Kidney epithelial cell (primary cell): ENCODE measurements at regions not wholly inside any gene's neighbourhood (a gene's known extent, or its start where the extent isn't known, plus 50 kb on each side); places are given as distances from the start of the nearest gene placed in this dataset.

Source experiments
- DNase-seq: peaks from one replicate; pipeline ENCODE4 v3.0.0-alpha.2; 2010; ENCODE audit warnings: low read depth
- H3K27me3 ChIP-seq: 2 replicates; pipeline ENCODE4 v1.6.0; 2011; ENCODE audit warnings: low read length; ENCODE audit not compliant: control insufficient read depth, insufficient read depth
- H3K36me3 ChIP-seq: 2 replicates; pipeline ENCODE4 v1.5.1; 2011; ENCODE audit warnings: low read length; ENCODE audit not compliant: control insufficient read depth, insufficient read depth
- H3K4me3 ChIP-seq: 2 replicates; pipeline ENCODE4 v1.5.1; 2011; ENCODE audit warnings: low read depth, mild to moderate bottlenecking, control low read depth, low read length
- CTCF ChIP-seq: IDR thresholded peaks from 2 replicates; pipeline ENCODE4 v1.5.1; 2011; ENCODE audit warnings: mild to moderate bottlenecking, moderate library complexity, low read length, control low read depth, inconsistent platforms; ENCODE audit not compliant: insufficient read depth, poor library complexity, severe bottlenecking

GRCh38 chr6:118396969-118397368 is 151.1 kb upstream of the PLN start:
- no peak for TF ChIP-seq CTCF
- no peak overlapping the region for H3K4me3 ChIP-seq
- H3K27me3 ChIP-seq: no peaks in the 10 kb centered on the region
- H3K36me3 ChIP-seq: no peaks in the 10 kb centered on the region
- DNase-seq: no peak

- no peak overlapping the region for H3K4me3 ChIP-seq
- no peak for TF ChIP-seq CTCF
- no peak for DNase-seq
- H3K27me3 ChIP-seq: no peaks in the 10 kb centered on the region
- no peaks in the 10 kb centered on the region for H3K36me3 ChIP-seq
Measured at GRCh38 chr6:118397671-118398465, 150.2 kb upstream of the PLN start.

GRCh38 chr6:118400098-118400497 is 148.0 kb upstream of the PLN start:
- no peak overlapping the region for H3K4me3 ChIP-seq
- H3K36me3 ChIP-seq: no peaks in the 10 kb centered on the region
- no peaks in the 10 kb centered on the region for H3K27me3 ChIP-seq
- TF ChIP-seq CTCF: no peak
- no peak for DNase-seq

- no peak for TF ChIP-seq CTCF
- Histone ChIP-seq H3K36me3 (no peaks in the 10 kb centered on the region), H3K27me3 (no peaks in the 10 kb centered on the region), H3K4me3 (no peak overlapping the region)
- no peak for DNase-seq
Measured at GRCh38 chr6:118400582-118400981, 147.5 kb upstream of the PLN start.

GRCh38 chr6:118401325-118401975 is 146.6 kb upstream of the PLN start:
- no peak for DNase-seq
- no peaks in the 10 kb centered on the region for H3K36me3 ChIP-seq
- H3K4me3 ChIP-seq: no peak overlapping the region
- TF ChIP-seq CTCF: no peak
- H3K27me3 ChIP-seq: no peaks in the 10 kb centered on the region
